ENCODE measurements at regions not wholly inside any gene's neighbourhood (a gene's known extent, or its start where the extent isn't known, plus 50 kb on each side); places are given as distances from the start of the nearest gene placed in this dataset.
A peak's percentile ranks its signal among the peaks of the same experiment; 100 is the strongest.
"Not testable (repeated sequence)": the region's sequence is repeated elsewhere in the genome, so short reads cannot be mapped to it uniquely, and the experiment has no call there.

- no peak for DNase-seq
Observed at GRCh38 chr17:13788385-13788784, 186.7 kb upstream of the HS3ST3A1 start.

GRCh38 chr17:13792314-13792713 lies 190.6 kb upstream of the HS3ST3A1 start:
- no peak for DNase-seq

- no peak for DNase-seq
Observed at GRCh38 chr17:13793951-13794350, 192.2 kb upstream of the HS3ST3A1 start.

- no peak for DNase-seq
Observed at GRCh38 chr17:13797863-13798262, 196.1 kb upstream of the HS3ST3A1 start.

GRCh38 chr17:13806092-13806491 lies 204.4 kb upstream of the HS3ST3A1 start:
- peak in 1 of 5 donors; percentile 45 for DNase-seq

GRCh38 chr17:13807103-13807502 lies 205.4 kb upstream of the HS3ST3A1 start:
- no peak for DNase-seq

GRCh38 chr17:13812350-13812749 lies 210.6 kb upstream of the HS3ST3A1 start:
- no peak for DNase-seq

- no peak for DNase-seq
Observed at GRCh38 chr17:13813347-13814240, 211.9 kb upstream of the HS3ST3A1 start.

GRCh38 chr17:13822700-13823099 lies 221.0 kb upstream of the HS3ST3A1 start:
- no peak for DNase-seq

GRCh38 chr17:13825526-13826040 lies 223.9 kb upstream of the HS3ST3A1 start:
- no peak for DNase-seq

GRCh38 chr17:13827118-13827517 lies 225.4 kb upstream of the HS3ST3A1 start:
- peak in 1 of 5 donors; percentile 34 for DNase-seq

- DNase-seq, result no peak
Observed at GRCh38 chr17:13833921-13834320, 232.2 kb upstream of the HS3ST3A1 start.

- DNase-seq, result no peak
Observed at GRCh38 chr17:13835151-13835550, 233.4 kb upstream of the HS3ST3A1 start.

- DNase-seq, result no peak
Observed at GRCh38 chr17:13837417-13837816, 231.9 kb upstream of the COX10 start.

GRCh38 chr17:13840254-13840653 lies 229.1 kb upstream of the COX10 start:
- no peak for DNase-seq

GRCh38 chr17:13843862-13844635 lies 225.3 kb upstream of the COX10 start:
- DNase-seq, result no peak

GRCh38 chr17:13851889-13852288 lies 217.4 kb upstream of the COX10 start:
- DNase-seq, result no peak

GRCh38 chr17:13855730-13856129 lies 213.6 kb upstream of the COX10 start:
- not testable (repeated sequence) for DNase-seq

- DNase-seq, result no peak
Observed at GRCh38 chr17:13862346-13862745, 207.0 kb upstream of the COX10 start.

- no peak for DNase-seq
Observed at GRCh38 chr17:13863436-13863835, 205.9 kb upstream of the COX10 start.

- no peak for DNase-seq
Observed at GRCh38 chr17:13864521-13864920, 204.8 kb upstream of the COX10 start.

- DNase-seq, result no peak
Observed at GRCh38 chr17:13865650-13866049, 203.7 kb upstream of the COX10 start.

GRCh38 chr17:13869331-13869940 lies 199.9 kb upstream of the COX10 start:
- DNase-seq, result no peak

Data from T-helper 1 cell (primary cell).